Mesendoderm (in vitro differentiated cells): ENCODE measurements at regions not wholly inside any gene's neighbourhood (a gene's known extent, or its start where the extent isn't known, plus 50 kb on each side); places are given as distances from the start of the nearest gene placed in this dataset.

Experiments
- DNase-seq: peaks from one replicate; pipeline ENCODE4 v3.0.0; 2013
- H2AK5ac ChIP-seq: 2 replicates; pipeline ENCODE4 v1.6.1; 2013; ENCODE audit warnings: low read length, inconsistent platforms
- H2BK120ac ChIP-seq: 2 replicates; pipeline ENCODE4 v1.6.1; 2013; ENCODE audit warnings: low read depth, mild to moderate bottlenecking, low read length, moderate library complexity, mixed read lengths
- H2BK15ac ChIP-seq: replicated peaks from 2 replicates; pipeline ENCODE4 v1.6.1; 2013; ENCODE audit warnings: low read depth, mild to moderate bottlenecking, moderate library complexity
- H2BK5ac ChIP-seq: 2 replicates; pipeline ENCODE4 v1.6.1; 2013; ENCODE audit warnings: low read length, inconsistent platforms
- H3K18ac ChIP-seq: 2 replicates; pipeline ENCODE4 v1.6.1; 2013; ENCODE audit warnings: mild to moderate bottlenecking, low read length, mixed read lengths
- H3K23ac ChIP-seq: one replicate; pipeline ENCODE4 v1.6.1; 2013; ENCODE audit warnings: low read length
- H3K27ac ChIP-seq: 2 replicates; pipeline ENCODE4 v1.5.1; 2013; ENCODE audit warnings: low read depth, mild to moderate bottlenecking, inconsistent platforms, low read length, moderate library complexity
- H3K27me3 ChIP-seq: 2 replicates; pipeline ENCODE4 v1.6.1; 2013; ENCODE audit warnings: low read length, control low read depth, mild to moderate bottlenecking, inconsistent platforms; ENCODE audit not compliant: insufficient read depth, poor library complexity
- H3K36me3 ChIP-seq: 2 replicates; pipeline ENCODE4 v1.6.1; 2013; ENCODE audit warnings: low read length, inconsistent platforms; ENCODE audit not compliant: control insufficient read depth, insufficient read depth
- H3K4ac ChIP-seq: one replicate; pipeline ENCODE4 v1.6.1; 2013; ENCODE audit warnings: low read depth, mild to moderate bottlenecking, low read length, moderate library complexity
- H3K4me1 ChIP-seq: 2 replicates; pipeline ENCODE4 v1.6.1; 2013; ENCODE audit warnings: low read depth, low read length, inconsistent platforms; ENCODE audit not compliant: control insufficient read depth
- H3K4me2 ChIP-seq: 2 replicates; pipeline ENCODE4 v1.6.1; 2013; ENCODE audit warnings: low read length
- H3K4me3 ChIP-seq: 2 replicates; pipeline ENCODE4 v1.5.1; 2013; ENCODE audit warnings: mild to moderate bottlenecking, low read length
- H3K56ac ChIP-seq: one replicate; pipeline ENCODE4 v1.6.1; 2013; ENCODE audit warnings: low read length
- H3K79me1 ChIP-seq: 2 replicates; pipeline ENCODE4 v1.6.1; 2013; ENCODE audit warnings: low read length, inconsistent platforms
- H3K79me2 ChIP-seq: 2 replicates; pipeline ENCODE4 v1.6.1; 2013; ENCODE audit warnings: mild to moderate bottlenecking, low read length; ENCODE audit not compliant: control insufficient read depth, insufficient read depth
- H3K9ac ChIP-seq: 2 replicates; pipeline ENCODE4 v1.6.1; 2013; ENCODE audit warnings: low read length, inconsistent platforms
- H4K5ac ChIP-seq: one replicate; pipeline ENCODE4 v1.6.1; 2013; ENCODE audit warnings: low read length
- H4K8ac ChIP-seq: one replicate; pipeline ENCODE4 v1.6.1; 2013; ENCODE audit warnings: low read depth, mild to moderate bottlenecking, control low read depth, low read length, moderate library complexity
- WGBS: extraction: QIAGEN DNeasy Blood & Tissue Kit; methylation state at CpG from one replicate; pipeline ENCODE4 v1.1.7; 2013; ENCODE audit warnings: low lambda C conversion rate, missing lambda C conversion rate; ENCODE audit not compliant: insufficient coverage; ENCODE audit errors: extremely low coverage; 5-methylcytosine and 5-hydroxymethylcytosine counted together

GRCh38 chr20:60494476-60494875 lies 536.3 kb downstream of the CDH26 start:
- Histone ChIP-seq H3K23ac (no peak overlapping the region), H3K4me3 (no peak overlapping the region), H4K5ac (no peak overlapping the region), H2BK15ac (no peak overlapping the region), H3K36me3 (no peaks in the 10 kb centered on the region), H4K8ac (no peak overlapping the region), H3K27ac (no peak overlapping the region), H3K56ac (no peak overlapping the region), H2BK120ac (no peak overlapping the region), H3K4ac (no peak overlapping the region), H3K18ac (no peak overlapping the region), H3K4me1 (no peaks in the 10 kb centered on the region), H2AK5ac (no peak overlapping the region), H3K27me3 (no peaks in the 10 kb centered on the region), H3K4me2 (no peak overlapping the region), H2BK5ac (no peak overlapping the region), H3K9ac (no peak overlapping the region), H3K79me2 (no peaks in the 10 kb centered on the region), H3K79me1 (no peaks in the 10 kb centered on the region)
- no peak for DNase-seq
- WGBS: no CpG with 5 or more reads among the region's 3 CpGs

- H3K27me3 ChIP-seq: no peaks in the 10 kb centered on the region
- no peak overlapping the region for H3K56ac ChIP-seq
- no peak for DNase-seq
- no peaks in the 10 kb centered on the region for H3K79me1 ChIP-seq
- H3K79me2 ChIP-seq: no peaks in the 10 kb centered on the region
- H3K4me2 ChIP-seq: no peak overlapping the region
- WGBS: no CpG with 5 or more reads among the region's 4 CpGs
- H3K27ac ChIP-seq: no peak overlapping the region
- no peak overlapping the region for H3K9ac ChIP-seq
- no peak overlapping the region for H2BK120ac ChIP-seq
- H3K4me3 ChIP-seq: no peak overlapping the region
- no peak overlapping the region for H2AK5ac ChIP-seq
- H3K4ac ChIP-seq: no peak overlapping the region
- no peak overlapping the region for H3K23ac ChIP-seq
- no peaks in the 10 kb centered on the region for H3K36me3 ChIP-seq
- no peak overlapping the region for H2BK15ac ChIP-seq
- no peak overlapping the region for H3K18ac ChIP-seq
- H2BK5ac ChIP-seq: no peak overlapping the region
- H4K5ac ChIP-seq: no peak overlapping the region
- H4K8ac ChIP-seq: no peak overlapping the region
- no peaks in the 10 kb centered on the region for H3K4me1 ChIP-seq
Measured at GRCh38 chr20:60497298-60498035, 539.2 kb downstream of the CDH26 start.

GRCh38 chr20:60500038-60500701 lies 541.9 kb downstream of the CDH26 start:
- Histone ChIP-seq H4K5ac (no peak overlapping the region), H2BK5ac (no peak overlapping the region), H3K18ac (no peak overlapping the region), H4K8ac (no peak overlapping the region), H3K4me3 (no peak overlapping the region), H3K9ac (no peak overlapping the region), H3K23ac (no peak overlapping the region), H2BK120ac (no peak overlapping the region), H3K79me2 (no peaks in the 10 kb centered on the region), H2AK5ac (no peak overlapping the region), H3K56ac (no peak overlapping the region), H3K4me1 (no peaks in the 10 kb centered on the region), H3K79me1 (no peaks in the 10 kb centered on the region), H3K4me2 (no peak overlapping the region), H3K27me3 (no peaks in the 10 kb centered on the region), H3K36me3 (no peaks in the 10 kb centered on the region), H2BK15ac (no peak overlapping the region), H3K27ac (no peak overlapping the region), H3K4ac (no peak overlapping the region)
- no peak for DNase-seq
- 100% methylated on average over 3 of the region's 4 CpGs for whole genome bisulfite sequencing

- Histone ChIP-seq H3K56ac (no peak overlapping the region), H3K4me1 (no peaks in the 10 kb centered on the region), H4K5ac (no peak overlapping the region), H4K8ac (no peak overlapping the region), H3K79me2 (no peaks in the 10 kb centered on the region), H3K36me3 (no peaks in the 10 kb centered on the region), H3K23ac (no peak overlapping the region), H2BK15ac (no peak overlapping the region), H3K79me1 (no peaks in the 10 kb centered on the region), H3K9ac (no peak overlapping the region), H3K4me2 (no peak overlapping the region), H2AK5ac (no peak overlapping the region), H3K4ac (no peak overlapping the region), H3K27ac (no peak overlapping the region), H2BK120ac (no peak overlapping the region), H3K18ac (no peak overlapping the region), H3K27me3 (no peaks in the 10 kb centered on the region), H2BK5ac (no peak overlapping the region), H3K4me3 (no peak overlapping the region)
- 100% methylated on average over 2 of the region's 2 CpGs for WGBS
- DNase-seq: no peak
Measured at GRCh38 chr20:60501048-60501447, 542.8 kb downstream of the CDH26 start.

- Histone ChIP-seq H3K4me1 (no peaks in the 10 kb centered on the region), H2AK5ac (no peak overlapping the region), H3K23ac (no peak overlapping the region), H3K4me2 (no peak overlapping the region), H3K4me3 (no peak overlapping the region), H3K27ac (no peak overlapping the region), H3K27me3 (no peaks in the 10 kb centered on the region), H2BK15ac (no peak overlapping the region), H3K4ac (no peak overlapping the region), H4K8ac (no peak overlapping the region), H3K18ac (no peak overlapping the region), H3K79me1 (no peaks in the 10 kb centered on the region), H2BK5ac (no peak overlapping the region), H2BK120ac (no peak overlapping the region), H4K5ac (no peak overlapping the region), H3K56ac (no peak overlapping the region), H3K36me3 (no peaks in the 10 kb centered on the region), H3K9ac (no peak overlapping the region), H3K79me2 (no peaks in the 10 kb centered on the region)
- no peak for DNase-seq
- no CpG with 5 or more reads among the region's 5 CpGs for WGBS
Measured at GRCh38 chr20:60502881-60503280, 544.7 kb downstream of the CDH26 start.
